ENCODE measurements at regions not wholly inside any gene's neighbourhood (a gene's known extent, or its start where the extent isn't known, plus 50 kb on each side); places are given as distances from the start of the nearest gene placed in this dataset.
"Not testable (repeated sequence)": the region's sequence is repeated elsewhere in the genome, so short reads cannot be mapped to it uniquely, and the experiment has no call there.

- H3K27me3 ChIP-seq (ENCODE audit: control insufficient read depth, insufficient read depth, low read length): no peaks in the 10 kb centered on the region
- H3K4me1 ChIP-seq (ENCODE audit: control insufficient read depth, insufficient read depth, low read length): no peaks in the 10 kb centered on the region
- no peak overlapping the region for H3K9ac ChIP-seq (ENCODE audit: low read depth, low read length)
- no peaks in the 10 kb centered on the region for H3K36me3 ChIP-seq (ENCODE audit: control insufficient read depth, insufficient read depth, low read length)
- no peaks in the 10 kb centered on the region for H3K9me3 ChIP-seq (ENCODE audit: control insufficient read depth, insufficient read depth, low read length)
- H3K4me3 ChIP-seq (ENCODE audit: low read depth, low read length): no peak overlapping the region
Measured at GRCh38 chr2:129504646-129505045, 474.8 kb upstream of the RAB6C start.

- no peak overlapping the region for H3K9ac ChIP-seq (ENCODE audit: low read depth, low read length)
- no peaks in the 10 kb centered on the region for H3K9me3 ChIP-seq (ENCODE audit: control insufficient read depth, insufficient read depth, low read length)
- no peaks in the 10 kb centered on the region for H3K27me3 ChIP-seq (ENCODE audit: control insufficient read depth, insufficient read depth, low read length)
- no peaks in the 10 kb centered on the region for H3K36me3 ChIP-seq (ENCODE audit: control insufficient read depth, insufficient read depth, low read length)
- no peak overlapping the region for H3K4me3 ChIP-seq (ENCODE audit: low read depth, low read length)
- H3K4me1 ChIP-seq (ENCODE audit: control insufficient read depth, insufficient read depth, low read length): no peaks in the 10 kb centered on the region
Measured at GRCh38 chr2:129518937-129519336, 460.5 kb upstream of the RAB6C start.

- H3K9me3 ChIP-seq (ENCODE audit: control insufficient read depth, insufficient read depth, low read length); H3K27me3 ChIP-seq (ENCODE audit: control insufficient read depth, insufficient read depth, low read length); H3K4me3 ChIP-seq (ENCODE audit: low read depth, low read length); H3K4me1 ChIP-seq (ENCODE audit: control insufficient read depth, insufficient read depth, low read length); H3K36me3 ChIP-seq (ENCODE audit: control insufficient read depth, insufficient read depth, low read length); H3K9ac ChIP-seq (ENCODE audit: low read depth, low read length): not testable (repeated sequence)
Measured at GRCh38 chr2:129532158-129532557, 447.3 kb upstream of the RAB6C start.

- Histone ChIP-seq H3K9ac (ENCODE audit: low read depth, low read length) (no peak overlapping the region), H3K36me3 (ENCODE audit: control insufficient read depth, insufficient read depth, low read length) (no peaks in the 10 kb centered on the region), H3K4me3 (ENCODE audit: low read depth, low read length) (no peak overlapping the region), H3K27me3 (ENCODE audit: control insufficient read depth, insufficient read depth, low read length) (no peaks in the 10 kb centered on the region), H3K9me3 (ENCODE audit: control insufficient read depth, insufficient read depth, low read length) (no peaks in the 10 kb centered on the region), H3K4me1 (ENCODE audit: control insufficient read depth, insufficient read depth, low read length) (no peaks in the 10 kb centered on the region)
Measured at GRCh38 chr2:129548880-129549279, 430.6 kb upstream of the RAB6C start.

GRCh38 chr2:129550536-129550935, 428.9 kb upstream of the RAB6C start:
- Histone ChIP-seq H3K27me3 (ENCODE audit: control insufficient read depth, insufficient read depth, low read length) (no peaks in the 10 kb centered on the region), H3K36me3 (ENCODE audit: control insufficient read depth, insufficient read depth, low read length) (no peaks in the 10 kb centered on the region), H3K9ac (ENCODE audit: low read depth, low read length) (no peak overlapping the region), H3K4me1 (ENCODE audit: control insufficient read depth, insufficient read depth, low read length) (peaks cover 4% of the 10 kb centered on the region), H3K4me3 (ENCODE audit: low read depth, low read length) (no peak overlapping the region), H3K9me3 (ENCODE audit: control insufficient read depth, insufficient read depth, low read length) (no peaks in the 10 kb centered on the region)

- Histone ChIP-seq H3K36me3 (ENCODE audit: control insufficient read depth, insufficient read depth, low read length) (no peaks in the 10 kb centered on the region), H3K9ac (ENCODE audit: low read depth, low read length) (no peak overlapping the region), H3K27me3 (ENCODE audit: control insufficient read depth, insufficient read depth, low read length) (no peaks in the 10 kb centered on the region), H3K4me3 (ENCODE audit: low read depth, low read length) (no peak overlapping the region), H3K9me3 (ENCODE audit: control insufficient read depth, insufficient read depth, low read length) (no peaks in the 10 kb centered on the region), H3K4me1 (ENCODE audit: control insufficient read depth, insufficient read depth, low read length) (peaks cover 4% of the 10 kb centered on the region)
Measured at GRCh38 chr2:129554373-129554772, 425.1 kb upstream of the RAB6C start.

- Histone ChIP-seq H3K36me3 (ENCODE audit: control insufficient read depth, insufficient read depth, low read length) (no peaks in the 10 kb centered on the region), H3K9ac (ENCODE audit: low read depth, low read length) (no peak overlapping the region)
Measured at GRCh38 chr2:129559101-129559500, 420.4 kb upstream of the RAB6C start.

GRCh38 chr2:129565551-129566109, 413.8 kb upstream of the RAB6C start:
- H3K36me3 ChIP-seq (ENCODE audit: control insufficient read depth, insufficient read depth, low read length): no peaks in the 10 kb centered on the region
- no peak overlapping the region for H3K4me3 ChIP-seq (ENCODE audit: low read depth, low read length)
- no peaks in the 10 kb centered on the region for H3K27me3 ChIP-seq (ENCODE audit: control insufficient read depth, insufficient read depth, low read length)
- H3K9ac ChIP-seq (ENCODE audit: low read depth, low read length): no peak overlapping the region
- H3K9me3 ChIP-seq (ENCODE audit: control insufficient read depth, insufficient read depth, low read length): no peaks in the 10 kb centered on the region
- peaks cover 6% of the 10 kb centered on the region for H3K4me1 ChIP-seq (ENCODE audit: control insufficient read depth, insufficient read depth, low read length)

More at GRCh38 chr2:129559101-129559500, 420.4 kb upstream of the RAB6C start:
- Histone ChIP-seq H3K9me3 (ENCODE audit: control insufficient read depth, insufficient read depth, low read length) (no peaks in the 10 kb centered on the region), H3K27me3 (ENCODE audit: control insufficient read depth, insufficient read depth, low read length) (no peaks in the 10 kb centered on the region), H3K4me1 (ENCODE audit: control insufficient read depth, insufficient read depth, low read length) (peaks cover 2% of the 10 kb centered on the region), H3K4me3 (ENCODE audit: low read depth, low read length) (no peak overlapping the region)

- H3K9me3 ChIP-seq (ENCODE audit: control insufficient read depth, insufficient read depth, low read length); H3K27me3 ChIP-seq (ENCODE audit: control insufficient read depth, insufficient read depth, low read length): not testable (repeated sequence)
Measured at GRCh38 chr2:129570812-129571211, 408.7 kb upstream of the RAB6C start.

GRCh38 chr2:129575431-129575830, 404.0 kb upstream of the RAB6C start:
- H3K9ac ChIP-seq (ENCODE audit: low read depth, low read length): no peak overlapping the region
- H3K9me3 ChIP-seq (ENCODE audit: control insufficient read depth, insufficient read depth, low read length): no peaks in the 10 kb centered on the region
- no peaks in the 10 kb centered on the region for H3K27me3 ChIP-seq (ENCODE audit: control insufficient read depth, insufficient read depth, low read length)
- H3K4me1 ChIP-seq (ENCODE audit: control insufficient read depth, insufficient read depth, low read length): no peaks in the 10 kb centered on the region
- H3K36me3 ChIP-seq (ENCODE audit: control insufficient read depth, insufficient read depth, low read length): no peaks in the 10 kb centered on the region
- H3K4me3 ChIP-seq (ENCODE audit: low read depth, low read length): no peak overlapping the region

More at GRCh38 chr2:129570812-129571211, 408.7 kb upstream of the RAB6C start:
- not testable (repeated sequence) for H3K36me3 ChIP-seq (ENCODE audit: control insufficient read depth, insufficient read depth, low read length); H3K4me3 ChIP-seq (ENCODE audit: low read depth, low read length); H3K9ac ChIP-seq (ENCODE audit: low read depth, low read length); H3K4me1 ChIP-seq (ENCODE audit: control insufficient read depth, insufficient read depth, low read length)

- Histone ChIP-seq H3K9ac (ENCODE audit: low read depth, low read length) (no peak overlapping the region), H3K27me3 (ENCODE audit: control insufficient read depth, insufficient read depth, low read length) (no peaks in the 10 kb centered on the region), H3K4me1 (ENCODE audit: control insufficient read depth, insufficient read depth, low read length) (no peaks in the 10 kb centered on the region), H3K9me3 (ENCODE audit: control insufficient read depth, insufficient read depth, low read length) (no peaks in the 10 kb centered on the region), H3K36me3 (ENCODE audit: control insufficient read depth, insufficient read depth, low read length) (no peaks in the 10 kb centered on the region), H3K4me3 (ENCODE audit: low read depth, low read length) (no peak overlapping the region)
Measured at GRCh38 chr2:129575880-129576279, 403.6 kb upstream of the RAB6C start.

GRCh38 chr2:129580001-129580400, 399.5 kb upstream of the RAB6C start:
- H3K27me3 ChIP-seq (ENCODE audit: control insufficient read depth, insufficient read depth, low read length): no peaks in the 10 kb centered on the region
- H3K4me3 ChIP-seq (ENCODE audit: low read depth, low read length): no peak overlapping the region
- H3K9ac ChIP-seq (ENCODE audit: low read depth, low read length): no peak overlapping the region
- peaks cover 4% of the 10 kb centered on the region for H3K9me3 ChIP-seq (ENCODE audit: control insufficient read depth, insufficient read depth, low read length)
- H3K4me1 ChIP-seq (ENCODE audit: control insufficient read depth, insufficient read depth, low read length): no peaks in the 10 kb centered on the region
- no peaks in the 10 kb centered on the region for H3K36me3 ChIP-seq (ENCODE audit: control insufficient read depth, insufficient read depth, low read length)
